HG02938 (cell line): ENCODE measurements at regions not wholly inside any gene's neighbourhood (a gene's known extent, or its start where the extent isn't known, plus 50 kb on each side); places are given as distances from the start of the nearest gene placed in this dataset.

Experiments used
- ATAC-seq: cut with Tn5 transposase; IDR thresholded peaks from one replicate; pipeline ENCODE4 v1.9.1; 2021; ENCODE audit warnings: mild to moderate bottlenecking, moderate library complexity; ENCODE audit not compliant: unreplicated experiment

DNA sequence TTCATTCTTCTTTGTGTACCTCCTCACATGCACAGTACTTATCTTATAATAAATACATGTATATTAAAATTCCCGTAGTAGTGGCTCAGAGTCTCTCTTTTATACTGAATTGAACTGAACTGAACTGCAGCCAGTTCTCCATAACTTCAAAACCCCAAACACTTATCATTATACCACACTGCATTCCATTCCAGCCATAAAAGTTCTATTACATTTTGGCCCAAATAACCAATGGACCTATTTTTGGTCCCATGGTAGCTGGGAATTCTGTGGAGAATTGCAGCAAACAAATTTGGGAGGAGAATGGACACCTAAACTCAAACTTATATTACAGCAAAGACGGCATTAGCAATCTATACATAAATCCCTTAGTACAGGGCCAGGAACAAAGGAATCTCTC, 86.6 kb upstream of the C1orf87 start:
- no peak for ATAC-seq

DNA sequence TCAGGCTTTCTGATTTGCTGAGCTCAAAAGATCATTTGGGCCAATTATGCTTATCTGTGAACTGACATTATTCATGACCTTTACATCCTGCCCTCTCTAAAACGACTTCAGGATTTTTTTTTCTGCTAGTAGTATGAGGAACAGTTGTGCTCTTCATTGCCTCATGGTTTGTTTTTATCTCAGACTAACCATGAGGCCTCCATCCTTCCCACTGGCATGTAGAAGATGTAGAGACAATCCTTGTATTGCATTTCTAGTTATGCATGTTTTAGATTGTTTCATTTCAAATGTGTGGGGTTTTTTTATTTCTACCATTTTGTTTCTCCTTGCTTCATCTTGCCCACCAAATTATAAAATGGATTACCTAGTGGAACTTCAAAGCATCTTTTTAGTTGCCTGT, 82.8 kb upstream of the C1orf87 start:
- no peak for ATAC-seq

DNA sequence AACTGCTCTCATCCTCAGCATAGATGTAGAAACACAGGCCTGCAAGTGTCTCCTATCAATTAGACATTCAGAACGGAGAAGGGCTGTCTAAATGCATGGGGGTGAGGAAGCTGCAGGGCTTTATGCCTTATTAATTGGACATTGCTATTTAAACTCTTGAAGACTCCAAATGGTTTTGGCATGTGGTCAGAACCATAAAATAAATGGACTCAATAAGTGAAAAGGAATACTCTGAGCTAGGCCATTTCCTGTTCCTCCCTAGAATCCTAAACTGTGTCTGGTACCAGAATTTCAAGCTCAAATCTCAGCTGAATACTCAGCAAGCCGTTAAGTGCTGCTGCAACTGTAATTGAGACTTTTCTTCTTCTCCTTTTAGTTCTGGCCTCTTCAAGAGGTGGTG, 80.4 kb upstream of the C1orf87 start:
- ATAC-seq = no peak

DNA sequence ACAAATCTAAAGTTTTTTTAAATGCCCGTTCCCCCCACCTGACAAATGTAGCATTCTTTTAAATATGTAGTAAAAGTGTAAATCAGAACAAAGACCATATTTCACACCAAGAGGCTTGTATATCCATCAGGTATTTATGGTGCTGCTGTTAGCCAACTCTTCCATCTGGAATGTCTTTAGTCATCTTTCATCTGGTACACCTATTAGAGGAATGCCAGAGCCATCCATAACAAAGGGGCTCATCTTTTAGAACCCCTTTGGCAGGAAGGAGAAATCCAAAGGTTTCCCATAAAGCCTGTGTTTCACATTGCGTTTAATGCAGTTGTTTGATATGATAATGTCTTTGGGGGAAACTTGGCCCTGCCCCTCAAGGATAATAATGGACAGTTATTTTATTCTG, 79.3 kb upstream of the C1orf87 start:
- ATAC-seq = no peak

DNA sequence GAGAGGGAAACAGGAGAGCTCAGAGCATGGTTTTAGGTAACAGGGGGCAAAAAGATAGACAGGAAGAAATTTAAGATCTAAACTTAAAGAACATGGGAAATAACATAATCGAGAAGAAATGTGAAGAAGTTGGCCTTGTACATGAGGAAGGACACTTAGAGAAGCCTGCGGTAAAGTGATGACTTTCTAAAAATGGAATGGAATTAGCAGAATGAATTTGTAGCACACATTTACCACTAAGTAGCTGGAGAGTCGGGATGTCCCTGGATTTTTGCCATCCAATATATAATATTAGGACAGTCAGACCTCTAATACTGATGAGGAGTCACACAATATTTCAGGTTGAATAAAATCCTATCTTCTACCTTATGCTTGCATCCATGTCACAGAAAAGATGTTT, 77.7 kb upstream of the C1orf87 start:
- no peak for ATAC-seq

DNA sequence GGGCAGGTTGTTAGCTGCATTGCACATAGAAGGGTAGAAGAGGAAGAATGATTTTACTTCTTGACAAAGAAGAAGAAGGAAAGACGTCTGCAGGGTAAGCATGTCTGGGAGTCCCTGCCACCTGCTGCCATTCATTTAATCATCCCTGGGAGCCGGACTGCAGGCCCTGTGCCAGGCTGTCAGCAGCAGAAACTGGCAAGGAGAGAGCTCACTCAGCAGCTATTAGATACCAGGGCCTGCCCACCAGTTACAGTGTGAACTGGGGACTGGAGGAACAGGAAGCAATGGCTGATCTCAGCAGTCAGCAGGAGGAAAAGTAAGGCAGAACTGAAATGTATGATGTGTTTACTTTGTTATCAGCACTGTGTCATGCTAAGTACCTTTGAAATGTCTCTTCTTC, 75.7 kb upstream of the C1orf87 start:
- ATAC-seq = no peak

DNA sequence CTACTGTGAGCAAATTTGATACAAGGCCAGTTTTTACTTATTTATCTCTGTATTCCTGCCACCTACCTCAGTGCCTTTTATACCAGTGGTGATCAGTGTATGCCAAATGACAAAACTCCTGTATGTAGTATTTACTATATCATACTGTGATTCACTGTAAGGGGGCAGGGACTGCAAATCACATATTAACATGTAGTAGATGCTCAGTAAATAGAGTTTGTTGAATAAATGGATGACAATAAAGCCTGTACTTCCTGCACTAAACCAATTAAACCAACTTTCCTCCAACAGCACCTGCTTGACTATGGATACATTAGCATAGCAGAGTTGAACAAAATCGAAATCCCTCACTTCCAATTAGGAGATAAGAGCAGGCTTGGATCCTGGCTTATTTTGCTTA, 73.3 kb upstream of the C1orf87 start:
- no peak for ATAC-seq

DNA sequence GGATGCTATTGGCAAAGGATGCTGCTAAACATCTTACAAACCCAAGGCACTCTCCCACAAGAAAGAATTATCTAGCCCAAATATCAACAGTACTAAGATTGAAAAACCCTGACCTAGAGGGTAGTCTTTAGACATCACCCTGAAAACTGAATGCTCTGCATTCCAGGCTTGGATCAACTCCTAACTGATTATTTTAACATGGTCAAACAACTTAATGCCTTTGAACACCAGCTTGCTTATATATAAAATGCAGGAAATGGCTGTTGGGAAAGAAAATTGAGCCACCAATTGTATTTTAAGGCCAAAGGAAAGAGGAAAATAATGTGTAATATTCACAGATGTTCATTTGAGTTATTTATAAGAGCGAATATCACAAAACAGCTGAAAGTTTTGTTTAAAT, 72.2 kb upstream of the C1orf87 start:
- no peak for ATAC-seq

DNA sequence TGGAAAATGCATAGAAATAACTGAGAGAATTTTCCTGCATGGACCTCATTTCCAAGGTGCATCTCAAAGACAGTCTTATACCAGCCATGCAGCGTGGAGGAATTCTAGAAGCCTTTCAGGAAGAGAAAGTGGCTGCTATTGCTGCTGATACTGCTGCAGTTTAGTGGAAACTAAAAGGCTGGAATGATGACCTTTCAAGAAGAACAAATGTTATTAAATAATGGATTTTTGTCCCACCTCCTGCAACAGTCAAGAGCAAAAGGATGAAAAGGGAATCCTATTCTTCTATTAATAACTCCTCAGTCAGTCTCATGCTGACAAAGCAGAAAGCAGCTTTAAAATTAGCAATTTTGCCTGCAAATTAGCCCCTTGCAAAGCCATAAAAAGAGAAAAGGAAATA, 68.2 kb upstream of the C1orf87 start:
- ATAC-seq = no peak

DNA sequence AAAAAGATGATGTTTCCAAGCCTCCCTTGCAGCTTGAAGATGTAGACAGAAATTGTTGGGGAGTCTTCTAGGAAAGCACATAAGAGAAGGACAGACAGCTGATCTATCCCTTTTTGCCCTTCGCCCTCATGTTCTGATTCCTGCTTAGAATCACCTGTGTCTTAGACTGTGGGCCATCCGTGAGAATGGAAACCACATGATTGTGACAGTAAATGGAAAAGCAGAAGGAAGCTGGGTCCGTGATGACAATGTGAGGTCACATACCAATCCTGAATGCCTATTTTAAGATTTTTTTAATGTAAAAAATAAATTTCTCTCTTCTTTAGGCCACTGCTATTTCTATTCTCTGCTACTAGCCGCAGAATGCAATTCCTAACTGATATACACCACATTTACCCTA, 67.7 kb upstream of the C1orf87 start:
- ATAC-seq = no peak

DNA sequence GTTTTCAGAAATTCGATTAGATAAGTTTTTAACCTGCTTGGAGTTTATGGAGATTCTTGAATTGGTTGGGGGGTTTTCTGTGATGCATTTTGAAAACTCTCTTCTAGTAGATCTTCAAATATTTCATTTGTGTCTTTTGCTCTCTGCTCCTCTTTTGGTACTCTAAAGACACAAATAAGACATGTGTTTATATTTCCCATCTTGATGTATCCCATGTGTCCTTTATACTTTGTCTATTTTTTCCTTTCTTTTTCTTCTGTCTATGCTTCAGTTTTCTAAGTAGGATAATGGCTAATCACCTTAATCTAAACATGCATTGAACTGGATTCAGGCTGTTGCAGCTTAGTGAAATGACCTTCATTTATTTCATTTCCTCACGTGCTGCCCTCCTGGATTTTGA, 63.8 kb upstream of the C1orf87 start:
- ATAC-seq = no peak

DNA sequence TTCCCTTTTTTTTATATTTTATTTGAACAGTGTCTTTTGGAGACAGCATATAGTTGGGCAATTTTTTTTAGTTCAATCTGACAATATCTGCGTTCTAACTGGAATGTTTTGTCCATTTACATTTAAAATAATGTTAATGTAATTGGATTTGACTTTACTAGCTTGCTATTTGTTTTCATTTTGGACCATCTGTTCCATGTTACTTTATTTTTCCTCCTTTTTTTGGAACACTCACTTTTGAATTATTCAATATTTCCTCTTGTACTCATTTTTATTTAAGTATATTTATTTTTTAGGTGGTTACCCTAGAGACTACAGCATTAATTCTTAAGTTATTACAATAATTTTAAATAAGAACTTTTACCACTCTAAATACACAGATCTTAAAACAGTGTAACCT, 62.8 kb upstream of the C1orf87 start:
- no peak for ATAC-seq

DNA sequence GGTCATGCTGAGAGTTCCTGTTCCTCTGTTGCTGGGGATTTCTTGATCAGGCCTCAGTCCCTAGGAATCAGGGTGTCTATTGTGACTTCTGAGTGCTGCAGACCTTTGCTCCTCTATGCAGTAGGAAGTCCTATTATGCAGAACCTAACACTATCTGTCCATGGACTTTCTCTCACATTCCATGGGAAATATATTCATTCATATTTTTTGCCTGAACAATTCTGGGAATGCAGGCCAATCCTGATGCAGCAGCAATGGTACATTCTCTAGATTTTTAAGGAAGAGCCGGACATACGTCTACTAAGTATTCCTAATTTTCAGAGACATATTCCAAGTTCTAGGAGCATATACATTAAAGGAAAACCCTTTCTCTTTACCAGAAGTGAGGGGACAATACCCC, 61.1 kb upstream of the C1orf87 start:
- ATAC-seq = no peak

DNA sequence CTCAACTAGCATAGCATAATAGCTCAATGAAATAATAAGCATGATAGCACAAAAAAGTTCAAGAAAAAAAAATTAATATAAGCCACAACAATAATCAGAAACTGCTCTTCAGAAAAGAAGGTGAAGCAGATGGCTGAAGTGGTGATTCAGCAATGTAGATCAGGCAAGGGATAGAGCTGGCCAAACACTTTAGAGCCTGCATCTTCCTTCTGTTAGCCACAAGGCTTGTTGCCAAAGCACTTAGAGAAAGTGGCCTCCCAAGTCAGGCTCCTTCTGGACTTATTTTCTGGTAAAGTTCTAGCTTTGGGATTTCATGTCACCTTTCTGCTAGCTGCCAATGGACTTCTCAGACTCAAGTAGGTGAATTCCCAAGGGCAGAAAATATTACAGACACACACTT, 60.3 kb upstream of the C1orf87 start:
- no peak for ATAC-seq

DNA sequence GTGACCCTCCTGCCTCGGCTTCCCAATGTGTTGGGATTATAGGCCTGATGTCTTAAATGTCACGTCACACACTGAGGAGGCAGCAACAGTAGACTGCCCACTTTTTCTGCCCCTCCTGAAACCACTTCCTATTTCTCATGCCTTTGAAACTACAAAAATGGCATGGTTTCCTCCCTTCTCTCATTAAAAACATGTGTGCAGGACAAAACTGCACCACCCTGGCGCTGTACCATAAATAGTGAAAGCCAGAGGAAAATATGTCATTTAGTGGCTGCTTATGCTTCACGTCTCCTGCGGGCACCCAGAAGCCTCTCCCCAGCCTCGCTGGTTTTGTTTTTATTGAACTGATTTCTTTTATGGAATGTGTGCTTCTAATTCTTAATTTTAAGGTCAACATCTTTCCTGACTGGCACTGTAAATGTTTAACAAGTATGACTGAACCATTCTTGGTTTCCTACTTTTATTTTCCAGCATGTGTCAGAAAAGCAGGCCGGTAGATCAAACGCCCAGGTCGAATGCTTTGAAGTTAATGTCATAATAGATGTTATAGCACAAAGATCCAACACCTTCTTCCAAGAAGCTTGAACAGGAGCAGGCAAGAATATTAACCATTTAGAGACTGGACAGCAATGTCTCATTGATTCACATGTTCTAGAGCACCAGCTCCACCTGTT, 59.6 kb upstream of the C1orf87 start:
- ATAC-seq = no peak

DNA sequence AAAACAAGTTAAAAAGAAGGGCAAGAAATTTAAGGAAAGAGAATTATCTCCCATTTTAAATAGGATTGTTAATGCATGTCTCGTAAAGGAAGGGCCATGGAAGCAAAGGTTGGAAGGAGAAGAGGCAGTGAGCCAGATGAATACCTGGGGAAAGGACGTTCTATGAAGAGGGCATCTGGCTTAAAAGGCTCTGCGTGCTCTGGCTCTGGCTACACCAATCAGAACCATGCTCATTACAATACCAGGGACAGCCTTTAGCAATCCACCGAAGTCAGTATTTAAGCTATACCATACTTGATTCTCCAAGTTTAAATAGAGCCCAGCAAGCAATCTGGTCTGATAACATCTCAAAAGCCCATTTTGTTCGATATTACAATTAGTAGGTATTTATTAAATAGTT, 58.5 kb upstream of the C1orf87 start:
- no peak for ATAC-seq

DNA sequence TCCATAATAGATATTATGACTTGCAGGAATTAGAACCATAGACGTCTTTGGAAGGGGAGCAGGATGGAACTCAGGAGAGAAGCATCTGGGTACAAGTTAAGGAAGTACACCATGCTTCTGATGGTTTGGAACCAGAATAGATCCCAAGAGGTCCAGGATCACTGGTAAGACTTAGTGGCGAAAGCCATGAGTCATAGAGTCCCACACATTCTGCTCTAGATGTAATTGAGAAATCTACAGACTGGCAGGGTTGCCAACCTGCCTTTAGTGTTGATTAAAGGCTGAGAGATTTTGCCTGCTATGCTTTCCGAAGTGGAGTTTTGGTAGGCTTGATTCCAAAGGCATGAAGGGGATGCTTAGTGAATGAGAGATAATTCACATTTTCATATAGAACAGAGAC, 57.1 kb upstream of the C1orf87 start:
- ATAC-seq = no peak

DNA sequence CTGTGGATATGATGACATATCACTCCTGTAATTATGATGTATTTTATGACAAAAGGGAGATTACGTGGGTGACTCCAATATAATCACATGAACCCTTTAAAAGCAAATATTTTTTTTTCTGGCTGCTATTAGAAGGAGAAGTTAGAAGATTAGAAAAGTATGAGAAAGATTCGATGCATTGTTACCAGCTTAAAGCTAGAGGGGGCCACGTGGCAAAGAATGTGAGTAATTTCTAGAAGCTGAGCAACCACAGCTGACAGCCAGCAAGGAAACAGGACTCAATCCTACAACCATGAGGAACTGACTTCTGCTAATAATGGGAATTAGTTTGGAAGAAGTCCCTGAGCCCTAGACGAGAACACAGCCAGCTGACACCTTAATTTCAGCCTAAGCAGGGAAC, 56.3 kb upstream of the C1orf87 start:
- no peak for ATAC-seq

DNA sequence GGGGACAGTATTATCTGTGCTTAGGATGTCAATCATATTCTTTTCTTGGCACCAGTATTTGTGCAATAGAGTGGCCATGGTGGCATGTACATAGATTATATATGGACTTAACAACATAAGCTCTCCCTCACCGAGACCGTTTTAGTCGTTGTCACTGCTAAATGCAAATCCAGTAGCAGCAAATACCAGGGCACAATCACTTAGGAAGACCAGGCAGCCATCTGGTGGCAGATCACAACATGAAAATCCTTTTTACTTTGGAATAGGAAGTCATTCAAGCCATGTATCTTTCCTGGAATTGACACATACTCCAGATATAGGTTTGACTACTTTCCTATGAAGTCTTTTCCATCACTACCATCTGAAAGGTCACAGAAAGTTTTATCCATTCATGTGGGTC, 53.2 kb upstream of the C1orf87 start:
- no peak for ATAC-seq
